Keratinocyte (primary cell): ENCODE measurements at regions not wholly inside any gene's neighbourhood (a gene's known extent, or its start where the extent isn't known, plus 50 kb on each side); places are given as distances from the start of the nearest gene placed in this dataset.

ENCODE experiments used
- EZH2 ChIP-seq: IDR thresholded peaks from one replicate; pipeline ENCODE4 v1.6.1; 2012; ENCODE audit warnings: inconsistent platforms, mild to moderate bottlenecking, low read length, moderate library complexity
- TF ChIP-seq, protein P1 (sequence below), 3 experiments: IDR thresholded peaks in 1 of 3; conservative IDR thresholded peaks in 1 of 3; optimal IDR thresholded peaks in 1 of 3; 2 replicates in 2 of 3; 3 replicates in 1 of 3; pipeline versions ENCODE3 to v1.5.1; 2011; ENCODE audit warnings: low read length in 3 of 3, mild to moderate bottlenecking in 3 of 3, moderate library complexity in 2 of 3, control low read depth in 1 of 3, inconsistent platforms in 1 of 3; ENCODE audit not compliant: insufficient read depth in 2 of 3; ENCODE audit errors: extremely low read depth in 1 of 3

GRCh38 chr6:86276056-86276455 lies 633.4 kb upstream of the SYNCRIP start:
- TF ChIP-seq, protein P1, sequence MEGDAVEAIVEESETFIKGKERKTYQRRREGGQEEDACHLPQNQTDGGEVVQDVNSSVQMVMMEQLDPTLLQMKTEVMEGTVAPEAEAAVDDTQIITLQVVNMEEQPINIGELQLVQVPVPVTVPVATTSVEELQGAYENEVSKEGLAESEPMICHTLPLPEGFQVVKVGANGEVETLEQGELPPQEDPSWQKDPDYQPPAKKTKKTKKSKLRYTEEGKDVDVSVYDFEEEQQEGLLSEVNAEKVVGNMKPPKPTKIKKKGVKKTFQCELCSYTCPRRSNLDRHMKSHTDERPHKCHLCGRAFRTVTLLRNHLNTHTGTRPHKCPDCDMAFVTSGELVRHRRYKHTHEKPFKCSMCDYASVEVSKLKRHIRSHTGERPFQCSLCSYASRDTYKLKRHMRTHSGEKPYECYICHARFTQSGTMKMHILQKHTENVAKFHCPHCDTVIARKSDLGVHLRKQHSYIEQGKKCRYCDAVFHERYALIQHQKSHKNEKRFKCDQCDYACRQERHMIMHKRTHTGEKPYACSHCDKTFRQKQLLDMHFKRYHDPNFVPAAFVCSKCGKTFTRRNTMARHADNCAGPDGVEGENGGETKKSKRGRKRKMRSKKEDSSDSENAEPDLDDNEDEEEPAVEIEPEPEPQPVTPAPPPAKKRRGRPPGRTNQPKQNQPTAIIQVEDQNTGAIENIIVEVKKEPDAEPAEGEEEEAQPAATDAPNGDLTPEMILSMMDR (optimal IDR thresholded peaks at IDR 0.05 in 1 of 3, IDR thresholded peaks at IDR 0.05 in 1 of 3, conservative IDR thresholded peaks at IDR 0.05 in 1 of 3; ENCODE audit: extremely low read depth in 1 of 3, insufficient read depth in 2 of 3, low read length in 3 of 3) = no peak
- no peak for TF ChIP-seq EZH2
